IMR-90 (cell line): ENCODE measurements at regions not wholly inside any gene's neighbourhood (a gene's known extent, or its start where the extent isn't known, plus 50 kb on each side); places are given as distances from the start of the nearest gene placed in this dataset.

Experiments
- ATAC-seq: fragments of 200-7000 bp; cut with Tn5 transposase; 2 replicates; pipeline ENCODE4 v1.9.1; 2020; ENCODE audit warnings: low read depth, mild to moderate bottlenecking, moderate library complexity
- BruUV-seq: library from RNA; stranded (reverse); fragments of 400-500 nt; replicated peaks from 2 replicates; lab custom pipeline; 2021; lab: Mats Ljungman, UMichigan
- CTCF ChIA-PET: fragments of 300-600 bp; formaldehyde crosslinking; extraction: SDS; loops from one replicate; lab custom pipeline; 2021; ENCODE audit warnings: antibody characterized with exemption; lab: Yijun Ruan, JAX
- POLR2A ChIA-PET: fragments of 300-600 bp; sonication (Branson Sonifier 250); formaldehyde crosslinking; loops from one replicate; lab custom pipeline; 2022; ENCODE audit warnings: antibody characterized with exemption; ENCODE audit not compliant: unreplicated experiment; lab: Charles Lee
- DNase-seq: peaks from one replicate; pipeline ENCODE4 v3.0.0; 2013
- H2AFZ ChIP-seq: replicated peaks from 2 replicates; pipeline ENCODE3; 2013; ENCODE audit warnings: low read length, mild to moderate bottlenecking; ENCODE audit not compliant: poor library complexity
- H2AK5ac ChIP-seq: 2 replicates; pipeline ENCODE4 v1.6.1; 2013; ENCODE audit warnings: low read depth, low read length, inconsistent platforms
- H2AK9ac ChIP-seq: replicated peaks from 2 replicates; pipeline ENCODE3; 2013; ENCODE audit warnings: mild to moderate bottlenecking, low read depth, low read length, moderate library complexity; ENCODE audit not compliant: poor library complexity
- H2BK120ac ChIP-seq: 2 replicates; pipeline ENCODE4 v1.6.1; 2013; ENCODE audit warnings: low read depth, low read length, inconsistent platforms
- H2BK15ac ChIP-seq: 3 replicates; pipeline ENCODE4 v1.6.1; 2013; ENCODE audit warnings: low read depth, low read length, inconsistent platforms
- H2BK20ac ChIP-seq: 2 replicates; pipeline ENCODE4 v1.6.1; 2013; ENCODE audit warnings: low read depth, mild to moderate bottlenecking, inconsistent platforms, low read length, moderate library complexity
- H2BK5ac ChIP-seq: 2 replicates; pipeline ENCODE4 v1.6.1; 2013; ENCODE audit warnings: mild to moderate bottlenecking, low read depth, low read length, inconsistent platforms; ENCODE audit not compliant: poor library complexity, severe bottlenecking
- H3K14ac ChIP-seq: replicated peaks from 2 replicates; pipeline ENCODE4 v1.6.1; 2013; ENCODE audit warnings: low read depth, low read length, inconsistent platforms
- H3K18ac ChIP-seq: 2 replicates; pipeline ENCODE4 v1.6.1; 2013; ENCODE audit warnings: low read depth, low read length, control low read depth
- H3K23ac ChIP-seq: 2 replicates; pipeline ENCODE4 v1.6.1; 2013; ENCODE audit warnings: low read depth, low read length, inconsistent platforms
- H3K27ac ChIP-seq: 2 replicates; pipeline ENCODE4 v1.5.1; 2013; ENCODE audit warnings: mild to moderate bottlenecking, control low read depth, low read length; ENCODE audit not compliant: insufficient read depth
- H3K27me3 ChIP-seq: 2 replicates; pipeline ENCODE4 v1.6.1; 2013; ENCODE audit warnings: low read length; ENCODE audit not compliant: control insufficient read depth, insufficient read depth
- H3K36me3 ChIP-seq: 2 replicates; pipeline ENCODE4 v1.6.1; 2013; ENCODE audit warnings: low read length, mixed read lengths; ENCODE audit not compliant: control insufficient read depth, insufficient read depth
- H3K4ac ChIP-seq: 2 replicates; pipeline ENCODE4 v1.6.1; 2013; ENCODE audit warnings: low read depth, low read length, inconsistent platforms
- H3K4me1 ChIP-seq: 2 replicates; pipeline ENCODE4 v1.6.1; 2013; ENCODE audit warnings: low read length, mixed read lengths; ENCODE audit not compliant: control insufficient read depth, insufficient read depth
- H3K4me2 ChIP-seq: 2 replicates; pipeline ENCODE4 v1.6.1; 2013; ENCODE audit warnings: low read depth, mild to moderate bottlenecking, control low read depth, low read length, moderate library complexity
- H3K4me3 ChIP-seq: 2 replicates; pipeline ENCODE4 v1.5.1; 2013; ENCODE audit warnings: low read depth, mild to moderate bottlenecking, control low read depth, low read length, moderate library complexity; ENCODE audit not compliant: insufficient read depth
- H3K56ac ChIP-seq: 2 replicates; pipeline ENCODE4 v1.6.1; 2013; ENCODE audit warnings: low read length, inconsistent platforms; ENCODE audit not compliant: insufficient read depth; ENCODE audit errors: extremely low read depth
- H3K79me1 ChIP-seq, 2 experiments: 2 replicates each; pipeline ENCODE4 v1.6.1; 2013; ENCODE audit warnings: low read length in 2 of 2, inconsistent platforms in 1 of 2, low read depth in 1 of 2
- H3K9ac ChIP-seq: 2 replicates; pipeline ENCODE4 v1.6.1; 2013; ENCODE audit warnings: low read depth, low read length, control low read depth
- H3K9me1 ChIP-seq: 2 replicates; pipeline ENCODE4 v1.6.1; 2013; ENCODE audit warnings: low read length, inconsistent platforms; ENCODE audit not compliant: insufficient read depth
- H3K9me3 ChIP-seq: 2 replicates; pipeline ENCODE4 v1.6.1; 2013; ENCODE audit warnings: low read length; ENCODE audit not compliant: control insufficient read depth, insufficient read depth
- H4K20me1 ChIP-seq: 2 replicates; pipeline ENCODE4 v1.6.1; 2013; ENCODE audit warnings: low read length, inconsistent platforms; ENCODE audit not compliant: insufficient read depth
- H4K5ac ChIP-seq: 2 replicates; pipeline ENCODE4 v1.6.1; 2013; ENCODE audit warnings: mild to moderate bottlenecking, low read depth, low read length, control low read depth
- H4K8ac ChIP-seq, 2 experiments: 2 replicates each; pipeline ENCODE4 v1.6.1; 2013; ENCODE audit warnings: low read depth in 2 of 2, low read length in 2 of 2, control low read depth in 1 of 2, inconsistent platforms in 1 of 2
- H4K91ac ChIP-seq: 2 replicates; pipeline ENCODE4 v1.6.1; 2013; ENCODE audit warnings: low read depth, low read length, inconsistent platforms; ENCODE audit not compliant: insufficient read depth
- BHLHE40 ChIP-seq: fragments of 150-350 bp; IDR thresholded peaks from 2 replicates; pipeline ENCODE4 v1.6.1; 2016; ENCODE audit warnings: mild to moderate bottlenecking, low read depth, low read length
- CEBPB ChIP-seq: IDR thresholded peaks from 2 replicates; pipeline ENCODE4 v1.6.1; 2012; ENCODE audit warnings: low read depth, low read length, improper control_type of control experiment
- CHD1 ChIP-seq: IDR thresholded peaks from 2 replicates; pipeline ENCODE4 v1.6.1; 2012; ENCODE audit warnings: low read depth, low read length, improper control_type of control experiment
- ELK1 ChIP-seq: fragments of 150-350 bp; IDR thresholded peaks from 2 replicates; pipeline ENCODE4 v1.6.1; 2016; ENCODE audit warnings: low read depth, mild to moderate bottlenecking, low read length, moderate library complexity, borderline replicate concordance
- FOS ChIP-seq: fragments of 150-350 bp; IDR thresholded peaks from 2 replicates; pipeline ENCODE4 v1.6.1; 2016; ENCODE audit warnings: low read depth, low read length
- MAFK ChIP-seq: IDR thresholded peaks from 2 replicates; pipeline ENCODE4 v1.6.1; 2012; ENCODE audit warnings: low read depth, low read length, improper control_type of control experiment
- MAZ ChIP-seq: IDR thresholded peaks from 2 replicates; pipeline ENCODE4 v1.6.1; 2012; ENCODE audit warnings: low read depth, mild to moderate bottlenecking, low read length, improper control_type of control experiment, moderate library complexity, borderline replicate concordance
- MXI1 ChIP-seq: IDR thresholded peaks from 2 replicates; pipeline ENCODE4 v1.6.1; 2012; ENCODE audit warnings: low read depth, mild to moderate bottlenecking, low read length, moderate library complexity, borderline replicate concordance
- NFE2L2 ChIP-seq: fragments of 150-350 bp; IDR thresholded peaks from 2 replicates; pipeline ENCODE4 v1.6.1; 2016; ENCODE audit warnings: low read depth, mild to moderate bottlenecking, low read length
- POLR2A ChIP-seq: IDR thresholded peaks from 2 replicates; pipeline ENCODE4 v1.6.1; 2012; ENCODE audit warnings: mild to moderate bottlenecking, low read depth, low read length
- RAD21 ChIP-seq: IDR thresholded peaks from 2 replicates; pipeline ENCODE4 v1.6.1; 2012; ENCODE audit warnings: low read length, improper control_type of control experiment
- RCOR1 ChIP-seq: IDR thresholded peaks from 2 replicates; pipeline ENCODE4 v1.6.1; 2012; ENCODE audit warnings: mild to moderate bottlenecking, low read length, improper control_type of control experiment; ENCODE audit not compliant: insufficient replicate concordance
- RFX5 ChIP-seq: IDR thresholded peaks from 2 replicates; pipeline ENCODE4 v1.8.0; 2012; ENCODE audit warnings: low read depth, mild to moderate bottlenecking, low read length, moderate library complexity
- SMC3 ChIP-seq: fragments of 150-350 bp; IDR thresholded peaks from 2 replicates; pipeline ENCODE4 v1.6.1; 2016; ENCODE audit warnings: low read depth, mild to moderate bottlenecking, antibody characterized with exemption, low read length, moderate library complexity
- WGBS, 2 experiments: methylation state at CpG; one replicate each; pipeline versions ENCODE4 v1.1.5 to v1.1.7; 2013; ENCODE audit warnings: missing lambda C conversion rate in 2 of 2; ENCODE audit not compliant: insufficient read length in 1 of 2; ENCODE audit errors: extremely low coverage in 2 of 2; 5-methylcytosine and 5-hydroxymethylcytosine counted together
- dilution Hi-C: fragments of 300-500 bp; cut with HindIII; formaldehyde crosslinking; loops from one replicate; pipeline ENCODE4 v1.14.3; 2018; ENCODE audit warnings: low sequenced_read_pairs; ENCODE audit not compliant: unreplicated experiment
- in situ Hi-C: fragments of 300-500 bp; cut with MboI; formaldehyde crosslinking; loops from 3 replicates; pipeline ENCODE4 v1.14.3; 2019; ENCODE audit warnings: low sequenced_read_pairs, inconsistent platforms, mixed read lengths
- intact Hi-C: fragments of 100-400 bp; cut with micrococcal nuclease; formaldehyde crosslinking; loops from 2 replicates; pipeline ENCODE4 v1.10.0; 2022
- TF ChIP-seq, protein P1 (sequence below): conservative IDR thresholded peaks from 2 replicates; pipeline ENCODE4 v1.5.1; 2012; ENCODE audit warnings: mild to moderate bottlenecking, low read depth, low read length, improper control_type of control experiment
- TF ChIP-seq, protein P2 (sequence below): fragments of 150-350 bp; IDR thresholded peaks from 2 replicates; pipeline ENCODE4 v1.6.1; 2017; ENCODE audit warnings: mild to moderate bottlenecking, antibody characterized with exemption, low read length, low read depth

DNA sequence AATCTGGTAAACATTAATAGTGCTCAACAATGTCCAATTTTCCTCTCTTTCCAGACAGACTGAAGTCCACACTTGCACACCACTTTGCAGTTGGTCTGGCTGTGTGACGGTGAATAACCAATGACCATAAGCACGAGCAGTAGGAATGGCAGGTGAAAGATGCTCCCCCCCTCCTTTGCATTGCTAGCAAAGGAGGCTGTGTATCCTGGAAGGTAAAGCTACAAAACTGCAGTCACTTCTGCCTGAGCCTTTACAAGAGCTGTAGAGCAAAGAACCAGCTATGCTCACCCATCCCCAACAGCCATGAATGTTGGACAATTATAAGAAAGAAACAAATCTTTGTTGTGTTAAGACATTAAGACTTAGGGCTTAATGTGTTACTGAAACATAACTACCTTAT is 178.0 kb downstream of the IPMK start:
- Histone ChIP-seq H2BK15ac (no peak overlapping the region), H4K5ac (no peak overlapping the region), H3K9me3 (no peaks in the 10 kb centered on the region), H2BK120ac (no peak overlapping the region), H3K9me1 (no peaks in the 10 kb centered on the region), H2AK9ac (no peak overlapping the region), H3K23ac (no peak overlapping the region), H3K9ac (no peak overlapping the region), H4K91ac (no peak overlapping the region), H2BK20ac (no peak overlapping the region), H3K14ac (no peak overlapping the region), H3K27ac (no peak overlapping the region), H3K4ac (no peak overlapping the region), H3K27me3 (no peaks in the 10 kb centered on the region), H3K18ac (no peak overlapping the region), H4K20me1 (no peaks in the 10 kb centered on the region), H3K4me3 (no peak overlapping the region), H3K4me1 (no peaks in the 10 kb centered on the region), H3K79me1 (no peaks in the 10 kb centered on the region), H2AK5ac (no peak overlapping the region), H2AFZ (no peak overlapping the region), H3K4me2 (no peak overlapping the region), H3K56ac (no peak overlapping the region), H2BK5ac (no peak overlapping the region), H4K8ac (no peak overlapping the region), H3K36me3 (no peaks in the 10 kb centered on the region)
- CTCF ChIA-PET, result no interaction called here
- no TSS peak for BruUV-seq
- dilution Hi-C loops, result no loop called here
- intact Hi-C loops, result no loop called here
- in situ Hi-C loops, result no loop called here
- WGBS, 2 experiments, result no CpG with 5 or more reads among the region's 2 CpGs
- no peak for TF ChIP-seq POLR2A
- TF ChIP-seq, protein P1, sequence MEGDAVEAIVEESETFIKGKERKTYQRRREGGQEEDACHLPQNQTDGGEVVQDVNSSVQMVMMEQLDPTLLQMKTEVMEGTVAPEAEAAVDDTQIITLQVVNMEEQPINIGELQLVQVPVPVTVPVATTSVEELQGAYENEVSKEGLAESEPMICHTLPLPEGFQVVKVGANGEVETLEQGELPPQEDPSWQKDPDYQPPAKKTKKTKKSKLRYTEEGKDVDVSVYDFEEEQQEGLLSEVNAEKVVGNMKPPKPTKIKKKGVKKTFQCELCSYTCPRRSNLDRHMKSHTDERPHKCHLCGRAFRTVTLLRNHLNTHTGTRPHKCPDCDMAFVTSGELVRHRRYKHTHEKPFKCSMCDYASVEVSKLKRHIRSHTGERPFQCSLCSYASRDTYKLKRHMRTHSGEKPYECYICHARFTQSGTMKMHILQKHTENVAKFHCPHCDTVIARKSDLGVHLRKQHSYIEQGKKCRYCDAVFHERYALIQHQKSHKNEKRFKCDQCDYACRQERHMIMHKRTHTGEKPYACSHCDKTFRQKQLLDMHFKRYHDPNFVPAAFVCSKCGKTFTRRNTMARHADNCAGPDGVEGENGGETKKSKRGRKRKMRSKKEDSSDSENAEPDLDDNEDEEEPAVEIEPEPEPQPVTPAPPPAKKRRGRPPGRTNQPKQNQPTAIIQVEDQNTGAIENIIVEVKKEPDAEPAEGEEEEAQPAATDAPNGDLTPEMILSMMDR, result no peak
- TF ChIP-seq MXI1, result no peak
- TF ChIP-seq CHD1, result no peak
- no peak for TF ChIP-seq CEBPB
- TF ChIP-seq ELK1, result no peak
- no peak for TF ChIP-seq NFE2L2
- no peak for TF ChIP-seq RAD21
- TF ChIP-seq, protein P2, sequence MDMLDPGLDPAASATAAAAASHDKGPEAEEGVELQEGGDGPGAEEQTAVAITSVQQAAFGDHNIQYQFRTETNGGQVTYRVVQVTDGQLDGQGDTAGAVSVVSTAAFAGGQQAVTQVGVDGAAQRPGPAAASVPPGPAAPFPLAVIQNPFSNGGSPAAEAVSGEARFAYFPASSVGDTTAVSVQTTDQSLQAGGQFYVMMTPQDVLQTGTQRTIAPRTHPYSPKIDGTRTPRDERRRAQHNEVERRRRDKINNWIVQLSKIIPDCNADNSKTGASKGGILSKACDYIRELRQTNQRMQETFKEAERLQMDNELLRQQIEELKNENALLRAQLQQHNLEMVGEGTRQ, result no peak
- TF ChIP-seq MAFK, result no peak
- TF ChIP-seq BHLHE40, result no peak
- no peak for TF ChIP-seq FOS
- no peak for TF ChIP-seq RFX5
- TF ChIP-seq SMC3, result no peak
- TF ChIP-seq MAZ, result no peak
- TF ChIP-seq RCOR1, result no peak
- no peak for ATAC-seq
- no peak for DNase-seq
- POLR2A ChIA-PET, result no interaction called here
